Liver (tissue), 3 donors: ENCODE measurements at regions not wholly inside any gene's neighbourhood (a gene's known extent, or its start where the extent isn't known, plus 50 kb on each side); places are given as distances from the start of the nearest gene placed in this dataset.
"Not testable (repeated sequence)": the region's sequence is repeated elsewhere in the genome, so short reads cannot be mapped to it uniquely, and the experiment has no call there.

Experiments
- ATF3 ChIP-seq: IDR thresholded peaks from 2 replicates; pipeline ENCODE4 v1.6.1; 2016; ENCODE audit warnings: antibody characterized with exemption
- CTCF ChIP-seq: fragments of 150-350 bp; IDR thresholded peaks from 2 replicates; pipeline ENCODE4 v1.5.1; 2017; ENCODE audit warnings: improper control_type of control experiment, low read depth, low read length; ENCODE audit not compliant: missing input control
- MAX ChIP-seq: IDR thresholded peaks from 2 replicates; pipeline ENCODE4 v1.6.1; 2016; ENCODE audit warnings: antibody characterized with exemption
- RAD21 ChIP-seq, 2 donors: IDR thresholded peaks; 2 replicates each; pipeline ENCODE4 v1.6.1; 2016; ENCODE audit warnings: antibody characterized with exemption in 2 of 2, mild to moderate bottlenecking in 2 of 2
- REST ChIP-seq: IDR thresholded peaks from 2 replicates; pipeline ENCODE4 v1.6.1; 2016; ENCODE audit warnings: antibody characterized with exemption, mild to moderate bottlenecking
- donor health status: healthy.
- donor health status: healthy.

GRCh38 chr4:53877096-53877495, 187.3 kb downstream of the CHIC2 start:
- TF ChIP-seq MAX; CTCF; REST; RAD21 (IDR thresholded peaks at IDR 0.05); ATF3: not testable (repeated sequence)
